ENCODE measurements at regions not wholly inside any gene's neighbourhood (a gene's known extent, or its start where the extent isn't known, plus 50 kb on each side); places are given as distances from the start of the nearest gene placed in this dataset.

DNA sequence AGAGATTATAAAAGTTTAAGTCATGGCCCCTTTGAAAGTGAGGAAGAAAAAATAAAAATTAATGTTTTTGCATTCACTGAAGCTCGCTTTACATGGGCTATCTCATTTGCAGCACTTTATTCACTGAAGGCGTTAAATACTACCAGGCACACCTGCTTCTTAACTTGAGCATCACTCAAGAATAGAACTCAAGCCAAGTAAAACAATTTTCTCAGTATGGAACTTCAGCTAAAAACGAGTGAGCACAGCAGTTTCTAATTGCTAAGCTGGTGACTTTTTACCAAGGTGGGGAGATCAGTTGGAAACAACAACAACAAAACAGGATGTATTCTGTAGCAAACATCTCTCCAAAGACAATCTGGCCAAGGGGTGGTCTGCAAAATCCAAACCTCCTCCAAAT is 405.6 kb downstream of the RAB38 start:
- TF ChIP-seq, protein P1, sequence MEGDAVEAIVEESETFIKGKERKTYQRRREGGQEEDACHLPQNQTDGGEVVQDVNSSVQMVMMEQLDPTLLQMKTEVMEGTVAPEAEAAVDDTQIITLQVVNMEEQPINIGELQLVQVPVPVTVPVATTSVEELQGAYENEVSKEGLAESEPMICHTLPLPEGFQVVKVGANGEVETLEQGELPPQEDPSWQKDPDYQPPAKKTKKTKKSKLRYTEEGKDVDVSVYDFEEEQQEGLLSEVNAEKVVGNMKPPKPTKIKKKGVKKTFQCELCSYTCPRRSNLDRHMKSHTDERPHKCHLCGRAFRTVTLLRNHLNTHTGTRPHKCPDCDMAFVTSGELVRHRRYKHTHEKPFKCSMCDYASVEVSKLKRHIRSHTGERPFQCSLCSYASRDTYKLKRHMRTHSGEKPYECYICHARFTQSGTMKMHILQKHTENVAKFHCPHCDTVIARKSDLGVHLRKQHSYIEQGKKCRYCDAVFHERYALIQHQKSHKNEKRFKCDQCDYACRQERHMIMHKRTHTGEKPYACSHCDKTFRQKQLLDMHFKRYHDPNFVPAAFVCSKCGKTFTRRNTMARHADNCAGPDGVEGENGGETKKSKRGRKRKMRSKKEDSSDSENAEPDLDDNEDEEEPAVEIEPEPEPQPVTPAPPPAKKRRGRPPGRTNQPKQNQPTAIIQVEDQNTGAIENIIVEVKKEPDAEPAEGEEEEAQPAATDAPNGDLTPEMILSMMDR (IDR thresholded peaks at IDR 0.05; ENCODE audit: low read depth, low read length), result no peak
- TF ChIP-seq EZH2phosphoT487 (IDR thresholded peaks at IDR 0.05; ENCODE audit: low read depth), result no peak
